D721Med (cell line): ENCODE measurements at regions not wholly inside any gene's neighbourhood (a gene's known extent, or its start where the extent isn't known, plus 50 kb on each side); places are given as distances from the start of the nearest gene placed in this dataset.

Source experiments
- DNase-seq: peaks from one replicate; pipeline ENCODE4 v3.0.0; 2011; ENCODE audit warnings: low spot score; ENCODE audit not compliant: insufficient read length
- FAIRE-seq: peaks from 2 replicates; lab custom pipeline; 2011; peaks lifted over from hg19 to GRCh38; lab: Jason Lieb, UNC
- CTCF ChIP-seq: IDR thresholded peaks from 2 replicates; pipeline ENCODE4 v1.5.1; 2012; ENCODE audit warnings: mild to moderate bottlenecking, control low read depth; ENCODE audit not compliant: insufficient read depth; ENCODE audit errors: missing control alignments

GRCh38 chr3:87625876-87626275 lies 349.5 kb upstream of the POU1F1 start:
- TF ChIP-seq CTCF: no peak
- FAIRE-seq: no peak

GRCh38 chr3:87624860-87625259 lies 348.5 kb upstream of the POU1F1 start:
- TF ChIP-seq CTCF: no peak
- FAIRE-seq: no peak
- no peak for DNase-seq

More at GRCh38 chr3:87625876-87626275, 349.5 kb upstream of the POU1F1 start:
- DNase-seq: no peak

- FAIRE-seq (no peak), DNase-seq (no peak)
- no peak for TF ChIP-seq CTCF
Measured at GRCh38 chr3:87621667-87622066, 345.3 kb upstream of the POU1F1 start.

- no peak for FAIRE-seq
- no peak for TF ChIP-seq CTCF
- DNase-seq: no peak
Measured at GRCh38 chr3:87615506-87615905, 339.1 kb upstream of the POU1F1 start.

GRCh38 chr3:87614998-87615397 lies 338.6 kb upstream of the POU1F1 start:
- DNase-seq: no peak
- no peak for TF ChIP-seq CTCF
- FAIRE-seq: no peak

- no peak for FAIRE-seq
- TF ChIP-seq CTCF: no peak
- no peak for DNase-seq
Measured at GRCh38 chr3:87607234-87607633, 330.9 kb upstream of the POU1F1 start.

- DNase-seq (no peak), FAIRE-seq (no peak)
- no peak for TF ChIP-seq CTCF
Measured at GRCh38 chr3:87595798-87596197, 319.4 kb upstream of the POU1F1 start.
